ENCODE measurements at regions not wholly inside any gene's neighbourhood (a gene's known extent, or its start where the extent isn't known, plus 50 kb on each side); places are given as distances from the start of the nearest gene placed in this dataset.
A peak's percentile ranks its signal among the peaks of the same experiment; 100 is the strongest.

DNA sequence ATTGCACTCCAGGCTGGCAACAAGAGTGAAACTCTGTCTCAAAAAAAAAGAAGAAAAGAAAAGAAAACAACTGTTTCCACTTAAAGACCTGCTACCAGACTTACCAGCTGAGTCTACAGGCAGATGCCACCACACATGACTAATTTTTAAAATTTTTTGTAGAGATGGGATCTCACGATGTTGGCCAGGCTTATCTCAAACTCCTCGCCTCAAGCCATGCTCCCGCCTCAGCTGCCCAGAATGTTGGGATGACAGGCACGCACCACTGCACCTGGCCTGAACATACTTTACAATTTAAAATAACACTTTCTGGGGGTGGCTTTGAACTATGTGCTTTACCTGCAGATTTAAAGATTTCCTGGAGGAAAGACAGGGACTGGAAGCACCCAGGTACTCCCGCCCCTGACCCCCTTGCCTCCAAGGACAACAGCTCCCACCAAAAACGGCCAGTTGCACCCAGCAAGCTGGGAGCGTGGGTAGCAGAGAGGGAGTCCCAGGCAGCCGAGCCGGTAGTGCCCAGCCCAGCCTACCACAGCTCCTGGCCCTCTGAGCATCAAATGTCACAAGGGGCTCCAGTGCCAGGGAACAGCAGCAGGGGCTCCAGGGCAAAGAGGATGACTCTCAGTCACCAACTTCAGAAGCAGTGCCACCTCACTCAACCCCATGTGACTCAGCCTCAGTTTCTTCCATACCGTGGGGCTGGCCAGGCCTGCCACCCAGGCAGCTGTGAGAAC lies 262.9 kb downstream of the PARN start:
- DNase-seq, result no peak
- Mint-ChIP-seq H3K4me3 (no peak overlapping the region), H3K36me3 (no peaks in the 10 kb centered on the region), H3K9me3 (no peaks in the 10 kb centered on the region), H3K27ac (no peak overlapping the region), H3K4me1 (no peaks in the 10 kb centered on the region), H3K27me3 (no peaks in the 10 kb centered on the region)

DNA sequence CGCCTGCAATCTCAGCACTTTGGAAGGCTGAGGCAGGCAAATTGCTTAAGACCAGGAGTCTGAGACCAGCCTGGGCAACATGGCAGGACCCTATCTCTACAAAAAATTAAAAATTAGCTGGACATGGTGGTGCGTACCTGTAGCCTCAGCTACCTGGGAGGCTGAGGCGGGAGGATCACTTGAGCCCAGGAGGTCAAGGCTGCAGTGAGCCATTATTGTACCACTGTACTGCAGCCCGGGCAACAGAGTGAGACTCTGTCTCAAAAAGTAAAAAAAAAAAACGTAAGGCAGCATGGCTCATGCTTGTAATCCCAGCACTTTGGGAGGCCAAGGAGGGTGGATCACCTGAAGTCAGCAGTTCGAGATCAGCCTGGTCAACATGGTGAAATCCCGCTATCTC lies 263.6 kb downstream of the PARN start:
- Mint-ChIP-seq H3K4me1 (no peaks in the 10 kb centered on the region), H3K9me3 (no peaks in the 10 kb centered on the region), H3K27me3 (no peaks in the 10 kb centered on the region), H3K27ac (no peak overlapping the region), H3K4me3 (no peak overlapping the region), H3K36me3 (no peaks in the 10 kb centered on the region)
- DNase-seq, result no peak

DNA sequence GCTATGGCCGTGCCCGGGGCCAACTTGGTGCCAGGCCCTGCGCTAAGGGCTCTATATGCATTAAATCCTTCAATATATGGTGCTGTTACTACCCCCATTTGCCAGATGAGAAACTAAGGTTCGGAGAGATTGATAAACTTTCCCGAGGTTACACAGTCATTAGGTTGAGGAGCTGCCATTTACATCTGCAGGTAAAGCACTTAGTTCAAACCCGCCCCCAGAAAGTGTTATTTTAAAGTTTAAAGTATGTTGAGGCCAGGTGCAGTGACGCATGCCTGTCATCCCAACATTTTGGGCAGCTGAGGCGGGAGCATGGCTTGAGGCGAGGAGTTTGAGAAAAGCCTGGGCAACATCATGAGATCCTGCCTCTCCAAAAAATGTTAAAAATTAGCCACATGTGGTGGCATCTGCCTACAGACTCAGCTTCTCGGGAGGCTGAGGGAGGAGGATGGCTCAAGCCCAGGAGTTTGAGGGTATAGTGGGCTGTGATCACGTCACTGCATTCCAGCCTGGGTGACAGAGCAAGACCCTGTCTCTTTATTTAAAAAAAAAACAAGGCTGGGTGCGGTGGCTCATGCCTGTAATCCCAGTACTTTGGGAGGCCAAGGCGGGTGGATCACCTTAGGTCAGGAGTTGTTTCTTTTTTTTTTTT lies 264.7 kb downstream of the PARN start:
- no peak overlapping the region for H3K27ac Mint-ChIP-seq
- H3K4me1 Mint-ChIP-seq, result no peaks in the 10 kb centered on the region
- no peak overlapping the region for H3K4me3 Mint-ChIP-seq
- no peaks in the 10 kb centered on the region for H3K9me3 Mint-ChIP-seq
- DNase-seq, result no peak
- H3K27me3 Mint-ChIP-seq, result no peaks in the 10 kb centered on the region
- H3K36me3 Mint-ChIP-seq, result no peaks in the 10 kb centered on the region

DNA sequence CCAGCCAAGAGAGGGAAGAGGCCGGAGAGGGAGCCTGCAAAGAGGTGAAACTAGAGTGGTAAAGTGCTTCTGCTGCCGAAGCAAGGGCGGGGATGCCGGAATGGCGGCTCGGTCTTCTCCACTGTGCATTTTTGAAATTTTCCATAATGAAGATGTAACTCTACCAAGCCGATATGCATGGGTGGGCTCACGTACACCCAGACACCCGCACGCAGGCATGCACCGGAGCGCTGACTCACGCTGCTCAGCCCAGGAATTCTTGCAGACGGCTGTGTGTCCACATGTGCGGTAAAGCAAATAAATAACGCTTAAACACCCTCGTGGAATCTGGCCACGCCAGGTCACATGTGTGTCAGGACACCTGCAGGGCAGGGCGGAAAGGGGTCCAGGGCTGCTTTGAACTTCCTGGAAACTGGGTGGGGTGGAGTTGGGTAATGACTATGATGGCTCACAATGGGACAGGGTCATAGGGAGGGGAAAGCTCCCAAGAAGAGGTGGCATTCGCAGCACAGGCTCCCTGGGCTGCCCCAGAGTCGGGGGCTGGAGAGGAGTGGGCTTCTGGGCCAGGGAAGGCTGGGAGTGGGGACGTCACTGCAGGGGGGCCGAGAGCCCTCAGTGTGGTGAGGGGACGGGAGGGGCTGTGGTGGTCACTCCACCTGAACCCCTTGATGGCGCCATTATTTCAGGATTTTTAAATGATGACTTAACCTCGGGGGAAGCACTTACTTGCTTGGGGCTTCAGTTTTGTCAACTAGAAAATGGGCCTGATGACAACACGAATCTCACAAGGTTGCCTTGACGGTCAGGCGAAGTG lies 265.5 kb downstream of the PARN start:
- Mint-ChIP-seq H3K27me3 (no peaks in the 10 kb centered on the region), H3K4me3 (no peak overlapping the region), H3K4me1 (no peaks in the 10 kb centered on the region), H3K36me3 (no peaks in the 10 kb centered on the region), H3K27ac (no peak overlapping the region), H3K9me3 (no peaks in the 10 kb centered on the region)
- DNase-seq, result no peak

DNA sequence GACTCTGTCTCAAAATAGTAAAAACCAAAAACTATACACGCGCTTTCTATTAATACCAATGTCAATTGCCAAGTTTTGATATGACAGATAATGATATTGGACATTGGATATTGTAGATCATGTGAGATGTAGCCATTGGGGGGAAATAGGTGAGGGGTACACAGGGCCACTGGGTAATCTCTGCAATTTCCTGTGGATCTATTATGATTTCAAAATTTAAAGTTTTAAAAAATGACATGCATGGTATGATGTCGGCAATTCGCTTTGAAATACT lies 266.0 kb downstream of the PARN start:
- no peaks in the 10 kb centered on the region for H3K4me1 Mint-ChIP-seq
- H3K27me3 Mint-ChIP-seq, result no peaks in the 10 kb centered on the region
- no peaks in the 10 kb centered on the region for H3K9me3 Mint-ChIP-seq
- H3K4me3 Mint-ChIP-seq, result no peak overlapping the region
- no peak for DNase-seq
- H3K36me3 Mint-ChIP-seq, result no peaks in the 10 kb centered on the region
- no peak overlapping the region for H3K27ac Mint-ChIP-seq

DNA sequence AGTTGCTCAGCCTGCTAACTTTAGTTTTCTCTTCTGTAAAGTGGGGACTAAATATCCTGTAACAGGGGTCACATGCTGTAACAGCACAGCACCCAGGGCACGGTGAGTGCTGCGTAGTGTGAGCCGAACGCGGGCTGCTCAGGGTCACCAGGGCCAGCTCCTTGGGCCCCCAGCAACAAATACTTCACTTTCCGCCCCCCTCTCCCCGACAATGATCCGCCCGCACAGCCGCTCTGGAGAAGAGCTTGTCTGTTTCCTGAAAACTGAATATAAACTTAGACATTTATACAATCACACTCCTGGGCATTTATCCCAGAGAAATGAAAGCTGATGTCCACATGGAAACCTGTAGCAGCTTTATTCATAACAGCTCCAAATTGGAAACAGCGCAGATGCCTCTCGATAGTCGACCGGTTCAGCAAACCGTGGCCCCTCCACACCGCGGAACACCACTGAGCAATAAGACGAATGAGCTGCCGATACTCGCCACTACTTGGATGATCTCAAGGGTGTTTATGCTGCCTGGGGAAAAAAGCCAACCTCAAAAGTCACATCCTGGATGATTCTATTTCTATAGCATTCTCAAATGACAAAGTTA lies 267.2 kb downstream of the PARN start:
- H3K36me3 Mint-ChIP-seq, result no peaks in the 10 kb centered on the region
- H3K27me3 Mint-ChIP-seq, result no peaks in the 10 kb centered on the region
- H3K9me3 Mint-ChIP-seq, result no peaks in the 10 kb centered on the region
- no peak overlapping the region for H3K27ac Mint-ChIP-seq
- H3K4me1 Mint-ChIP-seq, result no peaks in the 10 kb centered on the region
- DNase-seq, result no peak
- H3K4me3 Mint-ChIP-seq, result no peak overlapping the region

DNA sequence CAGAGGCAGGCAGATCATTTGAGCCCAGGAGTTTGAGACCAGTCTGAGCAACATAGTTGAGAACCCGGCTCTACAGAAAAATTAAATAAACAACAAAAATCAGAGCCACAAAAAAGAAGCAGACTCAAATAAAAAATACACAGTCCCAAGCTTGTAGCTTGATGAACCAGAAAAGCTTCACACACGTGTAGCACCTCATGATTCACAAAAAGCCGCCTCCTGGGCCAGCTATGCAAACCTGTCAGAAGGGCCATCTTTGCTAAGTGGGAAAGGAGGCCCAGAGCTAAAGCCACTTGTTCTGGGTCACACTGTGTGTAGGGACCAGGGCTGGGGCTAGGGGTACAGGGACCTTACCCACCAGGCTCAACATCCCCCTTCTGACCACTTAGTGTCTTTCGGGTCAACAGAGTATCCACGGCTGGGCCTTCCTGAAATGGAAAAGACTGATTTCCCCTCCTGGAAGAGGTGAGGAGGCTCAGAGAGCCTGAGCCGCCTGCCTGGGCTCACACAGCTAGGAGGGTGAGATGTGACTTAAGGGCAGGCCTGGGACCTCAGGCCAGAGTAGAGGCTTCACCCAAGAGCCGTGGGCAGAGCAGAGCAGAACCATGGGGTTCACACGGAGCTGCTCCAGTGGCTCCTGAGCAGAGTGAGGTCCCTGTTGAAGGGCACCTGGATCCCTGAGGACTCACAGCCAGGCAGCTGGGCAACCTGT lies 269.6 kb downstream of the PARN start:
- Mint-ChIP-seq H3K9me3 (no peaks in the 10 kb centered on the region), H3K4me3 (no peak overlapping the region), H3K27ac (no peak overlapping the region), H3K36me3 (no peaks in the 10 kb centered on the region), H3K27me3 (no peaks in the 10 kb centered on the region), H3K4me1 (no peaks in the 10 kb centered on the region)
- DNase-seq, result no peak

DNA sequence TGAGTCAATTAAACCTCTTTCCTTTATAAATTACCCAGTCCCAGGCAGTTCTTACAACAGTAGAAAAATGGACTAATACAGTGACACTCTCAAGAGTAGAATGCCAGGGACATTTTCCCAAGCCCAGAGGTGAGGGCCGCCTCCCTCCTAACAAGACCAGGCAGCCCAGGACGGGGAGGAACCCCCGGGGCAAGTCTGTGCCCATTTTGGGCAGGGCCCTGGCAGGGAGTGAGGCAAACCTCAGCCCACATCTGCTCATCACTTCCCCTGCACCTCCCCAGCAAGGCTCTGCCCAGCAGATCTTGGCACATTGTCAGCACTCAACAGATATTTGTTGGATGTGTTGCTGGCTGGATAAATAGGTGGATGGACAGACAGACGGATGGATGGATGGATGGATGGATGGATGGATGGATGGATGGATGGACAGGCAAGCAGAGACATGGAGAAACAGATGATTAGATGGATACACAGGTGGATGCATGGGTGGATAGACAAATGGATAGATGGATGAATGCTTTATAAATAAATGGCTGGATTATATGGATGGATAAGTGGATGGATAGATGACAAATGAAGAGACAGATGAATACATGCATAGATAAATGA lies 271.3 kb downstream of the PARN start:
- Mint-ChIP-seq H3K36me3 (no peaks in the 10 kb centered on the region), H3K27me3 (no peaks in the 10 kb centered on the region), H3K4me3 (no peak overlapping the region), H3K27ac (no peak overlapping the region), H3K4me1 (peaks cover 8% of the 10 kb centered on the region), H3K9me3 (no peaks in the 10 kb centered on the region)
- no peak for DNase-seq

DNA sequence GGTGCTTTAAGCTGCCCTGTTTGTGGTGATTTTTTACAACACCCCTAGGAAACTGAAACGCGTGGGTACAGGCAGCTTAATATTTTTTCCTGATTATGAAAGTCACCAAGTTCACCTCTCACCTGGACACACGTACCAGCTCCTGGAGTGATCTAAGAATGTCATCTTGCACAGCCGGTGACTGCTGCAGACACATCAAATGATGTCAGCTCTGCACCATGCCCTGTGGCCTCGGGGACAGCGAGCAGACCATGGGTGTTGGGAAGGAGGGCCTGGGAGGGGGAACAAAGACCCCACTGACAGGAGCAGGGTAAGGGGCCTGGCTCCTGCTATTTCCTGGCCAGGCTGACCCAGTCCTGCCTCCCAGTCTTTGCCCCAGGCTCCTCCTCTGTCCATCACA lies 272.7 kb downstream of the PARN start:
- H3K9me3 Mint-ChIP-seq, result no peaks in the 10 kb centered on the region
- H3K36me3 Mint-ChIP-seq, result no peaks in the 10 kb centered on the region
- H3K27ac Mint-ChIP-seq, result no peak overlapping the region
- DNase-seq, result no peak
- H3K4me1 Mint-ChIP-seq, result peaks cover 8% of the 10 kb centered on the region
- H3K27me3 Mint-ChIP-seq, result no peaks in the 10 kb centered on the region
- no peak overlapping the region for H3K4me3 Mint-ChIP-seq

DNA sequence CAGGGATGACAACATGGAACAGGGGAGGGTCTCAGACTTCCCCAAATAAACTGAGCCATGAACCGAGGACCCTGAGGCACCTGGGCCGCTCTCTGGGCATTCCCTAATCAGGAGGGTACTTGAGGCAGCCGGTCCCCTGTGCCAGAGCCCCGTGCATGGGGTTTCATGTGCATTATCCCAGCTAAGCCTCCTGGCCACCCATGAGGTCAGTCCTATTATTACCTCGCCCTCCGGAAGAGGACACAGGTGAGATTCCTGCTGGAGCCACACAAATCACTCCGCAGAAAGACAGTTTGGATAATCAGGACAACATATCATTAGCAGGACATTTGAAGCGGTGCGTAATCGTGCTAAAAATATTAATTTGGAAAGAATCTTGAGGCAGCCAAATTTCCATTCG lies 274.0 kb downstream of the PARN start:
- Mint-ChIP-seq H3K27me3 (no peaks in the 10 kb centered on the region), H3K4me3 (no peak overlapping the region), H3K9me3 (no peaks in the 10 kb centered on the region), H3K36me3 (no peaks in the 10 kb centered on the region), H3K4me1 (peaks cover 8% of the 10 kb centered on the region), H3K27ac (no peak overlapping the region)
- no peak for DNase-seq

DNA sequence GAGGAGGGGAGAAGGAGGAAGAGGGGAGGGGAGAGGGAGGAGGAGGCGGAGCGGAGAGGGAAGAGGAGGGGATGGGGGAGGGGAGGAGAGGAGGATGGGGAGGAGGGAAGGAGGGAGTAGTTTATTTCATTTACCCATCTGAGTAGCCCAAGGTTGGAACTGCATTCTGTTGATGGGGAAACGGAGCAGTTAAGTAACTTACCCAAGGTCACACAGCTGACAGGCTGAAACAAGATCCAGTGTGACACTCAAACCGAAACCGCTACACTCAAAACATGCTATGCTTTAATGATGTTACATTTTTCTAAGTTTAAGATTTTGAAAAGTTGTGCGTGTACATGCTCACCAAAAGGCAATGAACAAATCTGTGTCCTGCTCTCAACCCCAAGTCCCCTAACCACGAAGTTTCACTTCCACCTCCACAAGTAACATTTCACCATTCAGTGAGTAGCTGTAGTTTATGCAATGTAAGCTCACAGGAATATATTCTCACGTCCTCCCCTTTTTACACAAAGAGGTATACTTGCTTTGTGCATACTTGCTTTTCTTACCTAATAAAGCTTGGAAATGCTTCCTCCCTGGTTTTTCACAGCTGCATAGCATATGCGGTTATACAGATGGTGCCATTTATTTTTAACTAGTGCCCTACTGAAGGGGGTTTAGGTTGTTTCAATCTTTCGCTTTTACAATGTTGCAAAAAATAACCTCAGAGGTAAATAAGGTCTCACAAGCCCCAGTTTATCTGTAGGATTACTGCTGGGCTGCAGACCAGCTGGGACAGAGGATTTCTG lies 275.3 kb downstream of the PARN start:
- DNase-seq, result peak; percentile 29
- Mint-ChIP-seq H3K36me3 (no peaks in the 10 kb centered on the region), H3K9me3 (no peaks in the 10 kb centered on the region), H3K27ac (no peak overlapping the region), H3K4me1 (peaks cover 8% of the 10 kb centered on the region), H3K27me3 (no peaks in the 10 kb centered on the region), H3K4me3 (no peak overlapping the region)

DNA sequence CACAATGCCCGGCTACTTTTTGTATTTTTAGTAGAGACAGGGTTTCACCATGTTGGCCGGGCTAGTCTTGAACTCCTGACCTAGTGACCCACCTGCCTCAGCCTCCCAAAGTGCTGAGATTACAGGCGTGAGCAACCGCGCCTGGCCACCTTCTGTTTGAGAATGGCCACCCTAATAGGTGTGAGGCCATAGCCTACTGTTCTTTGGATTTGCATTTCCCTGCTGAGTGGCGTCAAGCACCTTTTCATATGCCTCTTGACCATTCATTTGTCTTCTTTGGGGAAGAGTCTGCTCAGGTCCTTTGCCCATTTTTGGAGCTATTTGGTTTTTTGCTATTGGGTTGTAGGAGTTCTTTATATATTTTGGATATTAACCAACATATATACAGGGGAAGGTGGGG lies 276.7 kb downstream of the PARN start:
- no peak overlapping the region for H3K4me3 Mint-ChIP-seq
- no peaks in the 10 kb centered on the region for H3K27me3 Mint-ChIP-seq
- H3K9me3 Mint-ChIP-seq, result no peaks in the 10 kb centered on the region
- no peak for DNase-seq
- H3K27ac Mint-ChIP-seq, result no peak overlapping the region
- H3K36me3 Mint-ChIP-seq, result no peaks in the 10 kb centered on the region
- H3K4me1 Mint-ChIP-seq, result peaks cover 8% of the 10 kb centered on the region

DNA sequence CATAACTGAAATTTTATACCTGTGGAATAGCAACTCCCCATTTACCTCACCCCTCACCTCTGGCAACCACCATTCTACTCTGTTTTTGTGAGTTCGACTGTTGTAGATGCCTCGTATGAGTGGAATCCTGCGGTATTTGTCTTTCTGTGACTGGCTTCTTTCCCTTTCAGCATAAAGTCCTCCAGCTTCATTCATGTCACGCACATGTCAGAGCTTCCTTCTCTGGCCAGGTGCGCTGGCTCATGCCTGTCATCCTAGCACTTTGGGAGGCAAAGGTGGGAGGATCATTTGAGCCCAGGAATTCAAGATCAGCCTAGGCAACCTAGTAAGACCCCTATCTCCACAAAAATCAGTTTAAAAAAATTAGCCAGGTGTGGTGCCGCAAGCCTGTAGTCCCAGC lies 278.4 kb downstream of the PARN start:
- Mint-ChIP-seq H3K27ac (no peak overlapping the region), H3K9me3 (no peaks in the 10 kb centered on the region), H3K36me3 (no peaks in the 10 kb centered on the region), H3K27me3 (no peaks in the 10 kb centered on the region), H3K4me1 (peaks cover 8% of the 10 kb centered on the region), H3K4me3 (no peak overlapping the region)
- DNase-seq, result no peak

DNA sequence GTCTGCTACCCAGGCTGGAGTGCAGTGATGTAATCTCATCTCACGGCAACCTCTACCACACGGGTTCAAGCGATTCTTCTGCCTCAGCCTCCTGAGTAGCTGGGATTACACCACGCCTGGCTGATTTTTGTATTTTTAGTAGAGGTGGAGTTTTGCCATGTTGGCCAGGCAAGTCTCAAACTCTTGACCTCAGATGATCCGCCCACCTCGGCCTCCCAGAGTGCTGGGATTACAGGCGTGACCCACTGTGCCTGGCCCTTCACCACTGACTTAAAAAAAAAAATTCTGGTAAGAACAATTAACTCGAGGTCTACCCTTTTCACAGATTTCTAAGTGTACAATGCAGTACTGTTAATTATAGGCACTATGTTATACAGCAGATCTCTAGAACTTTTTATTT lies 279.4 kb downstream of the PARN start:
- H3K9me3 Mint-ChIP-seq, result no peaks in the 10 kb centered on the region
- peaks cover 8% of the 10 kb centered on the region for H3K4me1 Mint-ChIP-seq
- H3K27ac Mint-ChIP-seq, result no peak overlapping the region
- H3K27me3 Mint-ChIP-seq, result peaks cover 4% of the 10 kb centered on the region
- H3K4me3 Mint-ChIP-seq, result no peak overlapping the region
- no peak for DNase-seq
- H3K36me3 Mint-ChIP-seq, result no peaks in the 10 kb centered on the region

Data from activated naive CD8-positive, alpha-beta T cell treated with anti-CD3 and anti-CD28 coated beads for 36 hours (primary cell).